DND-41 (cell line): ENCODE measurements at regions not wholly inside any gene's neighbourhood (a gene's known extent, or its start where the extent isn't known, plus 50 kb on each side); places are given as distances from the start of the nearest gene placed in this dataset.
A peak's percentile ranks its signal among the peaks of the same experiment; 100 is the strongest.

Experiments
- ATAC-seq: fragments of 200-7000 bp; cut with Tn5 transposase; 3 replicates; pipeline ENCODE4 v1.9.1; 2021; ENCODE audit warnings: low read depth; ENCODE audit not compliant: insufficient read depth
- DNase-seq: peaks from one replicate; pipeline ENCODE4 v3.0.0-alpha.2; 2020
- H2AFZ ChIP-seq: 2 replicates; pipeline ENCODE4 v1.6.0; 2012; ENCODE audit warnings: low read depth, low read length
- H3K27ac ChIP-seq: 2 replicates; pipeline ENCODE4 v1.5.1; 2012; ENCODE audit warnings: low read length, inconsistent platforms
- H3K27me3 ChIP-seq: fragments of 200-600 bp; sonication (generic); 2 replicates; pipeline ENCODE4 v1.6.0; 2012; ENCODE audit warnings: low read length, mild to moderate bottlenecking, inconsistent platforms; ENCODE audit not compliant: insufficient read depth, poor library complexity
- H3K36me3 ChIP-seq: 2 replicates; pipeline ENCODE4 v1.5.1; 2012; ENCODE audit warnings: low read length, inconsistent platforms; ENCODE audit not compliant: insufficient read depth
- H3K4me1 ChIP-seq: 2 replicates; pipeline ENCODE4 v1.5.1; 2012; ENCODE audit warnings: mild to moderate bottlenecking, low read length; ENCODE audit not compliant: insufficient read depth
- H3K4me2 ChIP-seq: 2 replicates; pipeline ENCODE4 v1.6.0; 2012; ENCODE audit warnings: mild to moderate bottlenecking, moderate library complexity, low read length, inconsistent platforms; ENCODE audit not compliant: insufficient read depth
- H3K4me3 ChIP-seq, 2 experiments: fragments of 200-600 bp in 1 of 2; shearing (Covaris generic) in 1 of 2; 2 replicates each; pipeline ENCODE4 v1.5.1; 2012 to 2016; ENCODE audit warnings: inconsistent platforms in 2 of 2, low read length in 2 of 2, mild to moderate bottlenecking in 2 of 2, low read depth in 1 of 2, moderate library complexity in 1 of 2
- H3K79me2 ChIP-seq: 2 replicates; pipeline ENCODE4 v1.6.0; 2012; ENCODE audit warnings: low read length, inconsistent platforms; ENCODE audit not compliant: insufficient read depth
- H3K9ac ChIP-seq: 2 replicates; pipeline ENCODE4 v1.6.0; 2012; ENCODE audit warnings: low read depth, mild to moderate bottlenecking, inconsistent platforms, low read length, moderate library complexity
- H3K9me3 ChIP-seq: 2 replicates; pipeline ENCODE4 v1.5.1; 2012; ENCODE audit warnings: low read length, moderate library complexity, mild to moderate bottlenecking, inconsistent platforms; ENCODE audit not compliant: insufficient read depth, severe bottlenecking
- H4K20me1 ChIP-seq: 2 replicates; pipeline ENCODE4 v1.6.0; 2012; ENCODE audit warnings: low read length; ENCODE audit not compliant: insufficient read depth
- CTCF ChIP-seq: IDR thresholded peaks from 2 replicates; pipeline ENCODE4 v1.5.1; 2012; ENCODE audit warnings: borderline replicate concordance, low read length, moderate library complexity, mild to moderate bottlenecking; ENCODE audit not compliant: poor library complexity, severe bottlenecking; ENCODE audit errors: extremely low read depth
- EZH2 ChIP-seq: IDR thresholded peaks from 3 replicates; pipeline ENCODE4 v1.6.1; 2012; ENCODE audit warnings: borderline replicate concordance, low read depth, mild to moderate bottlenecking, moderate library complexity, low read length, inconsistent platforms; ENCODE audit not compliant: severe bottlenecking

DNA sequence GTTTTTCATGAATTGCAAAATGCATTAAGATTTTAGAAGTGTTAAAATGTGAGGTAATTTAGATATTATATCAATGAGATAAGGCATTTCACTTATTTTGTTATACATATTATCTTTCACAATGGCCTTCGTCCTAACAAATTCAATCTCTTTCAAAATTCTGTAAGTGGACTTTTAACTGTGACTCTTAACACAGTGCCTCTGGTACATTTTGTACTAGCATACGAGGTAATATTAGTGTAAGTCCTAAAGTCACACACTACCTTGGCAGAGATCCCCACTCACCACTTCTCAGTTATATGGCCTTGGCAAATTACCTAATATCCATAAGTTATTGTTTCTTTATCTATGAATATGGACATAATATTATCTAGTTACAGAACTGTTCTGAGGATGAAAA, 101.3 kb upstream of the SLITRK6 start:
- DNase-seq, result no peak
- Histone ChIP-seq H3K4me3 (no peak overlapping the region), H3K9me3 (no peaks in the 10 kb centered on the region), H3K4me1 (no peaks in the 10 kb centered on the region), H2AFZ (no peak overlapping the region), H3K4me2 (no peak overlapping the region), H3K27ac (no peak overlapping the region), H3K9ac (no peak overlapping the region), H3K79me2 (no peaks in the 10 kb centered on the region), H3K27me3 (no peaks in the 10 kb centered on the region), H4K20me1 (no peaks in the 10 kb centered on the region), H3K36me3 (no peaks in the 10 kb centered on the region)
- no peak for TF ChIP-seq CTCF
- no peak for TF ChIP-seq EZH2
- no peak for ATAC-seq

DNA sequence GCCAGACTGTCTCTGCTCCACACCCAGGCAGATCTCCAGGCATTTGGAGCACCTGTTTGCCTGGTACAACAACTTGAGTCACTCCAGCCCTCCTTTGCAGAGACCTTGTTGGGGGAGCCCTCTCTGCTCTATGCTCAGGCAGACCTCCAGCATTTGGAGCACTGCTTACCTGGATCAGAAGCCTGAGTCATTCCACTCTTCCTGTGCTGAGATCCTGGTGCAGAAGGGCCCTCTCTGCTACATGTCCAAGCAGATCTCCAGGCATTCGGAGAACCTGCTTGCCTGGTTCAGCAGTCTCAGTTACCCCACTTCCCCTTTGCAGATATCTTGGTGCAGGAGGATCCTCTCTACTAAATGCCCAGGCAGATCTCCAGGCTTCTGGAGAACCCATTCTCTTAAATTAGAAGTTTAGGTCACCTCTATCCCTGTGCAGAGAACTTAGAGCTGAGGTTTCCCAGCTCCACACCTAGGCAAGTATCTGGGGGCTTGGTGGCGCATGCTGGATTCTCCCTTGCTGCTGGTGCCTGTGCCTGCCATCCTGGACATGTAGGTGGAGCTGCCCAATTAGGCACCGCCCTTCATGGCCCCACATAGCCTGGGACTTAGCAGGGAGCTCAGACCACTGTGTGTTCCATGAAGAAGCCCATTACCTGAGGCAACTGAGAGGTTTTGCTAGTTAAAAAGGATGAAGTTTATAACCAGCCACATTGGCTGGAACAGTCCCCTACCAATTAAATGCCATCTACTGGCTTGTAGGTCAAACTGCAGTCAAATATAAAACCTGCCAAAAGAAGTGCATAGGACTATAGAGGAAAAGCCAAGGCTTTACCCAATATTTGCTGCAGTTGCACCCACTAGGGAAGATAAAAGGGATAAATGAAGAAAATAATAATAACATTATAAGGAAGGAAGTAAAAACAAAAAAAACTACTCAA, 97.6 kb upstream of the SLITRK6 start:
- H4K20me1 ChIP-seq, result no peaks in the 10 kb centered on the region
- H3K9ac ChIP-seq, result no peak overlapping the region
- no peaks in the 10 kb centered on the region for H3K79me2 ChIP-seq
- TF ChIP-seq EZH2, result no peak
- peak; percentile 8 for TF ChIP-seq CTCF
- H3K27me3 ChIP-seq, result no peaks in the 10 kb centered on the region
- no peak overlapping the region for H3K27ac ChIP-seq
- no peak overlapping the region for H3K4me3 ChIP-seq
- no peaks in the 10 kb centered on the region for H3K36me3 ChIP-seq
- no peaks in the 10 kb centered on the region for H3K9me3 ChIP-seq
- no peak for ATAC-seq
- no peak overlapping the region for H2AFZ ChIP-seq
- no peak for DNase-seq
- H3K4me1 ChIP-seq, result no peaks in the 10 kb centered on the region
- H3K4me2 ChIP-seq, result no peak overlapping the region

- Histone ChIP-seq H3K79me2 (no peaks in the 10 kb centered on the region), H3K9ac (no peak overlapping the region), H2AFZ (no peak overlapping the region), H3K27me3 (no peaks in the 10 kb centered on the region), H3K27ac (no peak overlapping the region), H3K4me1 (no peaks in the 10 kb centered on the region), H3K4me2 (no peak overlapping the region), H3K9me3 (no peaks in the 10 kb centered on the region), H3K4me3 (no peak overlapping the region), H4K20me1 (no peaks in the 10 kb centered on the region), H3K36me3 (no peaks in the 10 kb centered on the region)
- DNase-seq, result no peak
- ATAC-seq, result no peak
- no peak for TF ChIP-seq CTCF
- no peak for TF ChIP-seq EZH2
These were observed 88.2 kb upstream of the SLITRK6 start for GRCh38 chr13:85887406-85887805.
